ENCODE measurements at regions not wholly inside any gene's neighbourhood (a gene's known extent, or its start where the extent isn't known, plus 50 kb on each side); places are given as distances from the start of the nearest gene placed in this dataset.

- Mint-ChIP-seq H3K36me3 (ENCODE audit: low read depth) (no peaks in the 10 kb centered on the region), H3K27ac (no peak overlapping the region), H3K4me3 (no peak overlapping the region), H3K4me1 (ENCODE audit: low read depth) (no peaks in the 10 kb centered on the region), H3K9me3 (no peaks in the 10 kb centered on the region), H3K27me3 (no peaks in the 10 kb centered on the region)
These were observed 60.0 kb upstream of the BANK1 start for GRCh38 chr4:101730291-101731117.

GRCh38 chr4:101727238-101727637 is 63.3 kb upstream of the BANK1 start:
- Mint-ChIP-seq H3K27ac (no peak overlapping the region), H3K4me3 (no peak overlapping the region), H3K4me1 (ENCODE audit: low read depth) (peaks cover 7% of the 10 kb centered on the region), H3K36me3 (ENCODE audit: low read depth) (no peaks in the 10 kb centered on the region), H3K9me3 (no peaks in the 10 kb centered on the region), H3K27me3 (no peaks in the 10 kb centered on the region)

- no peaks in the 10 kb centered on the region for H3K9me3 Mint-ChIP-seq
- peaks cover 7% of the 10 kb centered on the region for H3K4me1 Mint-ChIP-seq (ENCODE audit: low read depth)
- no peak overlapping the region for H3K4me3 Mint-ChIP-seq
- H3K27ac Mint-ChIP-seq = no peak overlapping the region
- H3K27me3 Mint-ChIP-seq = no peaks in the 10 kb centered on the region
- H3K36me3 Mint-ChIP-seq (ENCODE audit: low read depth) = no peaks in the 10 kb centered on the region
These were observed 66.4 kb upstream of the BANK1 start for GRCh38 chr4:101724093-101724492.

GRCh38 chr4:101718810-101719209 is 71.7 kb upstream of the BANK1 start:
- Mint-ChIP-seq H3K27ac (no peak overlapping the region), H3K4me1 (ENCODE audit: low read depth) (no peaks in the 10 kb centered on the region), H3K27me3 (peaks cover 6% of the 10 kb centered on the region), H3K36me3 (ENCODE audit: low read depth) (no peaks in the 10 kb centered on the region), H3K9me3 (peaks cover 13% of the 10 kb centered on the region), H3K4me3 (no peak overlapping the region)

GRCh38 chr4:101711590-101712260 is 78.8 kb upstream of the BANK1 start:
- H3K9me3 Mint-ChIP-seq = peaks cover 8% of the 10 kb centered on the region
- no peaks in the 10 kb centered on the region for H3K4me1 Mint-ChIP-seq (ENCODE audit: low read depth)
- peaks cover 6% of the 10 kb centered on the region for H3K27me3 Mint-ChIP-seq
- no peak overlapping the region for H3K4me3 Mint-ChIP-seq
- H3K36me3 Mint-ChIP-seq (ENCODE audit: low read depth) = peaks cover under 1% of the 10 kb centered on the region
- H3K27ac Mint-ChIP-seq = no peak overlapping the region

GRCh38 chr4:101710806-101711205 is 79.7 kb upstream of the BANK1 start:
- Mint-ChIP-seq H3K36me3 (ENCODE audit: low read depth) (peaks cover 4% of the 10 kb centered on the region), H3K4me1 (ENCODE audit: low read depth) (no peaks in the 10 kb centered on the region), H3K4me3 (no peak overlapping the region), H3K27me3 (peaks cover 6% of the 10 kb centered on the region), H3K9me3 (peaks cover 13% of the 10 kb centered on the region), H3K27ac (no peak overlapping the region)

- Mint-ChIP-seq H3K27ac (no peak overlapping the region), H3K4me1 (ENCODE audit: low read depth) (no peaks in the 10 kb centered on the region), H3K9me3 (peaks cover 5% of the 10 kb centered on the region), H3K36me3 (ENCODE audit: low read depth) (peaks cover 4% of the 10 kb centered on the region), H3K27me3 (no peaks in the 10 kb centered on the region), H3K4me3 (no peak overlapping the region)
These were observed 82.1 kb upstream of the BANK1 start for GRCh38 chr4:101708293-101709039.

- Mint-ChIP-seq H3K36me3 (ENCODE audit: low read depth) (peaks cover 4% of the 10 kb centered on the region), H3K4me1 (ENCODE audit: low read depth) (no peaks in the 10 kb centered on the region), H3K27me3 (no peaks in the 10 kb centered on the region), H3K27ac (no peak overlapping the region), H3K9me3 (peaks cover 5% of the 10 kb centered on the region), H3K4me3 (no peak overlapping the region)
These were observed 82.9 kb upstream of the BANK1 start for GRCh38 chr4:101707596-101707995.

- H3K9me3 Mint-ChIP-seq = peaks cover 5% of the 10 kb centered on the region
- H3K36me3 Mint-ChIP-seq (ENCODE audit: low read depth) = peaks cover 4% of the 10 kb centered on the region
- H3K4me3 Mint-ChIP-seq = no peak overlapping the region
- H3K4me1 Mint-ChIP-seq (ENCODE audit: low read depth) = no peaks in the 10 kb centered on the region
- no peaks in the 10 kb centered on the region for H3K27me3 Mint-ChIP-seq
- no peak overlapping the region for H3K27ac Mint-ChIP-seq
These were observed 83.9 kb upstream of the BANK1 start for GRCh38 chr4:101706535-101707057.

GRCh38 chr4:101701551-101701950 is 89.0 kb upstream of the BANK1 start:
- Mint-ChIP-seq H3K9me3 (peaks cover 3% of the 10 kb centered on the region), H3K36me3 (ENCODE audit: low read depth) (peaks cover 1% of the 10 kb centered on the region), H3K4me1 (ENCODE audit: low read depth) (peaks cover 8% of the 10 kb centered on the region), H3K4me3 (no peak overlapping the region), H3K27me3 (peaks cover 6% of the 10 kb centered on the region), H3K27ac (no peak overlapping the region)

GRCh38 chr4:101699441-101700124 is 90.9 kb upstream of the BANK1 start:
- H3K36me3 Mint-ChIP-seq (ENCODE audit: low read depth) = no peaks in the 10 kb centered on the region
- H3K27ac Mint-ChIP-seq = peak overlapping the region; percentile 69
- peak overlapping the region; percentile 25 for H3K4me3 Mint-ChIP-seq
- peaks cover 8% of the 10 kb centered on the region for H3K4me1 Mint-ChIP-seq (ENCODE audit: low read depth)
- peaks cover 9% of the 10 kb centered on the region for H3K27me3 Mint-ChIP-seq
- H3K9me3 Mint-ChIP-seq = no peaks in the 10 kb centered on the region

- H3K27me3 Mint-ChIP-seq = peaks cover 9% of the 10 kb centered on the region
- no peaks in the 10 kb centered on the region for H3K36me3 Mint-ChIP-seq (ENCODE audit: low read depth)
- H3K9me3 Mint-ChIP-seq = no peaks in the 10 kb centered on the region
- H3K27ac Mint-ChIP-seq = no peak overlapping the region
- no peak overlapping the region for H3K4me3 Mint-ChIP-seq
- H3K4me1 Mint-ChIP-seq (ENCODE audit: low read depth) = peaks cover 14% of the 10 kb centered on the region
These were observed 93.3 kb upstream of the BANK1 start for GRCh38 chr4:101697266-101697665.

GRCh38 chr4:101696276-101697010 is 94.1 kb upstream of the BANK1 start:
- no peaks in the 10 kb centered on the region for H3K9me3 Mint-ChIP-seq
- peaks cover 14% of the 10 kb centered on the region for H3K4me1 Mint-ChIP-seq (ENCODE audit: low read depth)
- H3K27me3 Mint-ChIP-seq = peaks cover 12% of the 10 kb centered on the region
- H3K4me3 Mint-ChIP-seq = no peak overlapping the region
- H3K36me3 Mint-ChIP-seq (ENCODE audit: low read depth) = no peaks in the 10 kb centered on the region
- no peak overlapping the region for H3K27ac Mint-ChIP-seq

GRCh38 chr4:101695176-101695575 is 95.4 kb upstream of the BANK1 start:
- Mint-ChIP-seq H3K4me3 (no peak overlapping the region), H3K36me3 (ENCODE audit: low read depth) (no peaks in the 10 kb centered on the region), H3K9me3 (no peaks in the 10 kb centered on the region), H3K4me1 (ENCODE audit: low read depth) (peaks cover 14% of the 10 kb centered on the region), H3K27me3 (peaks cover 16% of the 10 kb centered on the region), H3K27ac (no peak overlapping the region)

Measured in stimulated activated naive CD8-positive, alpha-beta T cell treated with anti-CD3 and anti-CD28 coated beads, Interleukin-15, Interleukin-2, amounts not matched to agents 100 ng/mL and 50 ng/mL, for 24 hours (primary cell).